Subcutaneous abdominal adipose tissue (tissue), 5 donors: ENCODE measurements at regions not wholly inside any gene's neighbourhood (a gene's known extent, or its start where the extent isn't known, plus 50 kb on each side); places are given as distances from the start of the nearest gene placed in this dataset.

Source experiments
- H3K27ac ChIP-seq: one replicate; pipeline ENCODE4 v1.7.0; 2013; ENCODE audit warnings: low read depth, mild to moderate bottlenecking, inconsistent platforms, low read length, moderate library complexity
- H3K27me3 ChIP-seq, 5 donors: one replicate each; pipeline ENCODE4 v1.7.0; 2013; ENCODE audit warnings: low read length in 5 of 5, inconsistent platforms in 1 of 5; ENCODE audit not compliant: control insufficient read depth in 5 of 5, insufficient read depth in 4 of 5
- H3K36me3 ChIP-seq, 5 donors: one replicate each; pipeline ENCODE4 v1.7.0; 2013; ENCODE audit warnings: low read length in 5 of 5; ENCODE audit not compliant: control insufficient read depth in 5 of 5, insufficient read depth in 5 of 5
- H3K4me1 ChIP-seq, 5 donors: one replicate each; pipeline ENCODE4 v1.7.0; 2013; ENCODE audit warnings: low read length in 5 of 5, mild to moderate bottlenecking in 3 of 5, moderate library complexity in 1 of 5; ENCODE audit not compliant: control insufficient read depth in 5 of 5, insufficient read depth in 5 of 5
- H3K4me3 ChIP-seq, 5 donors: one replicate each; pipeline ENCODE4 v1.7.0; 2013; ENCODE audit warnings: low read length in 5 of 5, low read depth in 1 of 5
- H3K9ac ChIP-seq, 5 donors: one replicate each; pipeline ENCODE4 v1.7.0; 2013; ENCODE audit warnings: low read length in 5 of 5, mild to moderate bottlenecking in 4 of 5, moderate library complexity in 3 of 5
- H3K9me3 ChIP-seq, 5 donors: one replicate each; pipeline ENCODE4 v1.7.0; 2013; ENCODE audit warnings: low read length in 5 of 5; ENCODE audit not compliant: control insufficient read depth in 5 of 5
- donor health status: healthy.
- donor health status: healthy.
- donor health status: healthy.
- donor health status: healthy.
- donor health status: healthy.

- Histone ChIP-seq H3K4me1 (no peaks in the 10 kb centered on the region), H3K9me3 (peaks cover 0 to 4% (median 0%) of the 10 kb centered on the region in 5 donors), H3K9ac (no peak overlapping the region), H3K4me3 (no peak overlapping the region), H3K27ac (no peak overlapping the region), H3K27me3 (no peaks in the 10 kb centered on the region), H3K36me3 (no peaks in the 10 kb centered on the region)
Measured at GRCh38 chr7:124480036-124480820, 285.4 kb downstream of the GPR37 start.

DNA sequence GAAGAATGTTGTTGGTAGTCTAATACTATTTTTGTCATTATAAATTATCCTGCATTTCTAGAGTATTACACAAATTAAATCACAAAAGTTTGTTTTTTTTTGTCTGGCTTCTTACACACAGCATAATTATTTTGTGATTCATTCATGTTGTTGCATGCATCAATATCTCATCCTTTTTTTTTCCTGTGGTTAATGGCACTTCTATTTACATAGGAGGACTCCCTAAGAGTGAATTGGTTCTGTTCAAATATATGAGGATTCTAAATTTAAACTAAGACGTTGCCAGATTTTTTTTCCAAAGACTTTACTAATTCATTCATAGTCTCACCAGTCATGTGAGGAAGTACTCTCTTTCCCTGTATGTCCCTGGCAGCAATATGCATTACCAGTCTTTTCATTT, 303.3 kb downstream of the GPR37 start:
- no peak overlapping the region for H3K27ac ChIP-seq
- H3K9me3 ChIP-seq = no peaks in the 10 kb centered on the region
- H3K4me3 ChIP-seq = no peak overlapping the region

DNA sequence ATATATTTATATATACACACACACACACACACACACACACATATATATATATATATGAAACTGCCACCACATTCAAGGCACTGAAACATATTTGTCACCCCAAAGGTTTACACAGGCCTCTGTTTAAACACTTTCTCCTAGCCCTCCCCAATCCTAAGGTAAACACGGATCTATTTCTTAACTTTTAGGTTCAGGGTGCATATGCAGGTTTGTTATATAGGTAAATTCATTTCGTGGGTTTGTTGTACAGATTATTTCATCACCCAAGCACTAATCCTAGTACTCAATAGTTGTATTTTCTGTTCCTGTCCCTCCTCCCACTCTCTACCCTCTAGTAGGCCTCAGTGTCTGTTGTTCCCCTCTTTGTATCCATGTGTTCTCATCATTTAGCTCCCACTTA, 305.0 kb downstream of the GPR37 start:
- Histone ChIP-seq H3K4me3 (no peak overlapping the region), H3K4me1 (peaks cover 0 to 7% (median 0%) of the 10 kb centered on the region in 5 donors), H3K27ac (no peak overlapping the region), H3K9ac (no peak overlapping the region), H3K36me3 (no peaks in the 10 kb centered on the region), H3K9me3 (no peaks in the 10 kb centered on the region), H3K27me3 (no peaks in the 10 kb centered on the region)

More for the DNA sequence above, 303.3 kb downstream of the GPR37 start:
- Histone ChIP-seq H3K9ac (no peak overlapping the region), H3K4me1 (peaks cover 0 to 7% (median 0%) of the 10 kb centered on the region in 5 donors), H3K27me3 (no peaks in the 10 kb centered on the region), H3K36me3 (no peaks in the 10 kb centered on the region)

DNA sequence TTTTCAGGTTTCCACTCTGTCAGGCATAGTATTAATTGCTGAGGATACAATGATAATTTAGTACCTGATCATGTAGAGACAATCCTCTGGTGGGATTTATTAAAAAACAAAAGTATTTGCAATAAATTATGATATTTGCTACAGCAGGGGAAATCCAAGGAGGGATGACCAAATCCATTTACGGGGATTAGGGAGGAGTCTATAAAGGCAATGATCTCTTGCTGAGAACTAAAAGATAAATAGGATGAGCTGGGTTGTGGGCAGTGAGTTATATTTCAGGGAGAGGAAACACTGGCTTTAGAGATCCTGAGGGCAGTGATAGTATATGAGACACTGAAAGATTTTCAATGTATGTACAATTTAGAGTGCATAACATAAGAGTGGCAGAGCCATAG, 305.5 kb downstream of the GPR37 start:
- Histone ChIP-seq H3K27me3 (no peaks in the 10 kb centered on the region), H3K9me3 (no peaks in the 10 kb centered on the region), H3K9ac (no peak overlapping the region), H3K36me3 (no peaks in the 10 kb centered on the region), H3K4me1 (peaks cover 0 to 7% (median 0%) of the 10 kb centered on the region in 5 donors), H3K4me3 (no peak overlapping the region), H3K27ac (no peak overlapping the region)

GRCh38 chr7:124459101-124460055, 306.2 kb downstream of the GPR37 start:
- H3K4me3 ChIP-seq = no peak overlapping the region
- H3K9ac ChIP-seq = no peak overlapping the region
- no peak overlapping the region for H3K27ac ChIP-seq
- H3K36me3 ChIP-seq = no peaks in the 10 kb centered on the region
- no peaks in the 10 kb centered on the region for H3K9me3 ChIP-seq
- no peaks in the 10 kb centered on the region for H3K27me3 ChIP-seq
- H3K4me1 ChIP-seq = peaks cover 0 to 7% (median 0%) of the 10 kb centered on the region in 5 donors

DNA sequence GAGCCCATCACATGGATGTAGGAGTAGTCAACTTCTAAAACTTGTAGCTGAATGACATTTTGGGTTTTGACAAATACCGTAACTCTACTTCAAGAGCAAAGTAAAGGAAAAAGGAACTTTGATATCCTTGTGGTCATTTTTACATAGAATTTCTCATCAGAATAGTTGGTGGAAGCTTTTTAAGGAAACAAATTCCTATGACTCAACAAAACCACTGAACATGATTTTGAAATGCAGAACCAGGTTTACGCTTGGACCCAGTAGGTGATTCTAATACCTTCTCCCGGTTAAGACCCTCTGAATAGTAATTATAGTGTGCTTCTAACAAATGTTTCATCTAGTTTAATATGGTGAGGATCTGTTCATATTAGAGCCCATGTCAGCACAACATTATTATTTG, 307.8 kb downstream of the GPR37 start:
- Histone ChIP-seq H3K36me3 (no peaks in the 10 kb centered on the region), H3K9me3 (no peaks in the 10 kb centered on the region), H3K4me3 (no peak overlapping the region), H3K4me1 (peaks cover 0 to 7% (median 0%) of the 10 kb centered on the region in 5 donors), H3K27me3 (no peaks in the 10 kb centered on the region), H3K9ac (no peak overlapping the region), H3K27ac (no peak overlapping the region)

DNA sequence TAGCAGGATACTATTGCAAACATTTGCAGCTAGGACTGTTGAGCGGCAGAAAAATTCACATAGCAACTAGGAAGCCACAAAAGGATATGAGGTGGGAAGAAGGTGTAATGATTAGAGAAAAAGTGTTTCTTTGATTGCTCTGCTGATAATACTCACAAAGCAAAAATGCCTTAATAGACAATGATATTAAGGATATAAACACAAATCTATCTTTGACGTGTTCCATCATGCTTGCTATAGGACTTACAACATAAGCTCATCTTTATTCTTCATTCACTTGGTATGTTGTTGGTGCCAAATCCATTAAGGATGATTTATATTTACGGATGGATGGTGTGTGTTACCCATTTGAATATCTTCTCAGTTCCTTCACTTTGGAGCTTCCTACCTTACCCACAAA, 309.3 kb downstream of the GPR37 start:
- no peaks in the 10 kb centered on the region for H3K9me3 ChIP-seq
- H3K4me1 ChIP-seq = peaks cover 0 to 7% (median 0%) of the 10 kb centered on the region in 5 donors
- no peak overlapping the region for H3K27ac ChIP-seq
- H3K4me3 ChIP-seq = no peak overlapping the region
- H3K9ac ChIP-seq = no peak overlapping the region
- H3K27me3 ChIP-seq = no peaks in the 10 kb centered on the region
- no peaks in the 10 kb centered on the region for H3K36me3 ChIP-seq

DNA sequence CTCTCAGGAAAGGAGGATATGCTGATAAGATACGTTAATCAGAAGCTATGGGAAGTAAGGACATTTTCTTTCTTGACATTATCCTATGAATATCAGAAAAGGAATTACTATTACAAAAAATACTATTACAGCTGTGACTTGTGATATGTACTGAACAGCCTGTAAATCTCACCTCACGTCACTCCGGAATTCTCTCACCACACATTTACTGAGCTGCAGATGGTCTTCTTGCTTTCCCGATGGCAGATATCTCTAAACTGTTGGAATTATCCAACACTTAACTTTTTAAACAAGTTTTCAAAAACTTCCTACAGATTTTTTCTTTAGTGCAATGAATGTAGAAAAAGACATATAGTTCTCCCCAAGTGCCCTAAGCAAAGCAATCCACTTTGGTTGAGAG, 313.4 kb downstream of the GPR37 start:
- Histone ChIP-seq H3K4me3 (no peak overlapping the region), H3K9ac (no peak overlapping the region), H3K4me1 (no peaks in the 10 kb centered on the region), H3K36me3 (no peaks in the 10 kb centered on the region), H3K9me3 (no peaks in the 10 kb centered on the region), H3K27me3 (peaks cover 0 to 3% (median 0%) of the 10 kb centered on the region in 5 donors), H3K27ac (no peak overlapping the region)

DNA sequence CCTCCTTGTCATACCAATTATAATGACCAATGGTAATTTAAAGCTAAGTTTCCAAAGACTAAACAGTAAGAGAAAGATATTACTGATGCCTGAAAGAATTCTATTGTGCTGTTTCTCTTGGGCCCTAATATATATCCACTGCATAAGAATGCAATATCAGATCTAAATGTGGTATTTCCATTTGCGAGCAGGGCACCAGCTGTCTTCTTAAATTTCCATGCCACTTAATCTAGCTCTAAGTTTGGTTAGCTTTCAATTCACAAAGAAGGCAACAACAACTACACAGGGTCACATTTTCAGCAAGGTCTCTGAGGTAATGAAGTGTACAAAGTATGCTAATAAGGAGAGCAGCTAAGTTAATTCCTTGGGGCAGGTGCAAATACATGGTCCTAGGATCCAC, 315.7 kb downstream of the GPR37 start:
- Histone ChIP-seq H3K4me3 (no peak overlapping the region), H3K27me3 (peaks cover 0 to 3% (median 0%) of the 10 kb centered on the region in 5 donors), H3K4me1 (no peaks in the 10 kb centered on the region), H3K27ac (no peak overlapping the region), H3K36me3 (no peaks in the 10 kb centered on the region), H3K9ac (no peak overlapping the region), H3K9me3 (no peaks in the 10 kb centered on the region)
